ENCODE measurements at regions not wholly inside any gene's neighbourhood (a gene's known extent, or its start where the extent isn't known, plus 50 kb on each side); places are given as distances from the start of the nearest gene placed in this dataset.

GRCh38 chr10:62528441-62528840 lies 154.3 kb downstream of the ZNF365 start:
- TF ChIP-seq CTCF (IDR thresholded peaks at IDR 0.05), result no peak
- no peak for TF ChIP-seq RCOR1 (IDR thresholded peaks at IDR 0.05; ENCODE audit: low read length)
- TF ChIP-seq PBX3 (IDR thresholded peaks at IDR 0.05), result no peak
- TF ChIP-seq MAX (IDR thresholded peaks at IDR 0.05; ENCODE audit: low read depth), result no peak
- no peak for TF ChIP-seq TEAD4 (IDR thresholded peaks at IDR 0.05; ENCODE audit: borderline replicate concordance, insufficient read depth)
- TF ChIP-seq GABPA (IDR thresholded peaks at IDR 0.05; ENCODE audit: low read depth), result no peak
- no peak for TF ChIP-seq SMC3 (IDR thresholded peaks at IDR 0.05; ENCODE audit: low read depth, low read length)
- TF ChIP-seq TCF12 (IDR thresholded peaks at IDR 0.05), result no peak
- TF ChIP-seq RAD21 (IDR thresholded peaks at IDR 0.05; ENCODE audit: low read length), result no peak
- TF ChIP-seq FOXM1 (IDR thresholded peaks at IDR 0.05; ENCODE audit: low read depth), result no peak
- TF ChIP-seq EP300 (IDR thresholded peaks at IDR 0.05; ENCODE audit: borderline replicate concordance in 1 of 2, low read depth in 1 of 2, low read length in 1 of 2), result no peak
- no peak for TF ChIP-seq YY1 (IDR thresholded peaks at IDR 0.05; ENCODE audit: low read depth)
- TF ChIP-seq POLR2AphosphoS5 (IDR thresholded peaks at IDR 0.05; ENCODE audit: low read depth, low read length), result no peak

Measured in SK-N-SH (cell line).